GM18505 (cell line): ENCODE measurements at regions not wholly inside any gene's neighbourhood (a gene's known extent, or its start where the extent isn't known, plus 50 kb on each side); places are given as distances from the start of the nearest gene placed in this dataset.
"Not testable (repeated sequence)": the region's sequence is repeated elsewhere in the genome, so short reads cannot be mapped to it uniquely, and the experiment has no call there.

Experiments used
- ATAC-seq: cut with Tn5 transposase; IDR thresholded peaks from one replicate; pipeline ENCODE4 v1.9.1; 2021; ENCODE audit not compliant: unreplicated experiment
- POLR2A ChIP-seq: IDR thresholded peaks from 4 replicates; pipeline ENCODE4 v1.6.1; 2011; ENCODE audit warnings: borderline replicate concordance; ENCODE audit not compliant: insufficient read depth, insufficient read length; ENCODE audit errors: extremely low read depth

DNA sequence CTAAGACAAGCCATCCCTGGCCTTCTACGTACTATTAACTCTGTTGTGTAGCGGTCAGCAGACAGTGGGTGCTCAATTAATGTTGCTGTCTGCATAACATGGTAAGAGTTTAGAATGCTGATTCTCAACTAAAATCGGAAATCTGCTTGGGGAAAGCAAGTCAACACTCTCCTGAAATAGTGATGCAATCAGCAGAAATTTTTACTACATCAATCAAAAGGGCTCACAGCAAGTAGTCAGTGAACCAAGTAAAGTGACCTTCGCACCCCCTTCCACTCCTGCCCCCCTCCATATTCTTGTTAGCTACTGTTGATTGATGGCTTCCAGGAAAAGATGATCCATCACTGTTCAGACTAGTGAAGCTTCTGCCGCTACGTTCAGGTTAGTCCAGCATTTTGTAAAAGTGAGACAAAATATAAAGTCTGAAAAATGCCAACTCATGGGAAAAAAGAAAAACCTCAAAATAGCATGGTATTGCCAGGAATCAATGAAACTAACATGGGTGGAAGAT, 247.9 kb downstream of the HNRNPD start:
- no peak for TF ChIP-seq POLR2A
- no peak for ATAC-seq

DNA sequence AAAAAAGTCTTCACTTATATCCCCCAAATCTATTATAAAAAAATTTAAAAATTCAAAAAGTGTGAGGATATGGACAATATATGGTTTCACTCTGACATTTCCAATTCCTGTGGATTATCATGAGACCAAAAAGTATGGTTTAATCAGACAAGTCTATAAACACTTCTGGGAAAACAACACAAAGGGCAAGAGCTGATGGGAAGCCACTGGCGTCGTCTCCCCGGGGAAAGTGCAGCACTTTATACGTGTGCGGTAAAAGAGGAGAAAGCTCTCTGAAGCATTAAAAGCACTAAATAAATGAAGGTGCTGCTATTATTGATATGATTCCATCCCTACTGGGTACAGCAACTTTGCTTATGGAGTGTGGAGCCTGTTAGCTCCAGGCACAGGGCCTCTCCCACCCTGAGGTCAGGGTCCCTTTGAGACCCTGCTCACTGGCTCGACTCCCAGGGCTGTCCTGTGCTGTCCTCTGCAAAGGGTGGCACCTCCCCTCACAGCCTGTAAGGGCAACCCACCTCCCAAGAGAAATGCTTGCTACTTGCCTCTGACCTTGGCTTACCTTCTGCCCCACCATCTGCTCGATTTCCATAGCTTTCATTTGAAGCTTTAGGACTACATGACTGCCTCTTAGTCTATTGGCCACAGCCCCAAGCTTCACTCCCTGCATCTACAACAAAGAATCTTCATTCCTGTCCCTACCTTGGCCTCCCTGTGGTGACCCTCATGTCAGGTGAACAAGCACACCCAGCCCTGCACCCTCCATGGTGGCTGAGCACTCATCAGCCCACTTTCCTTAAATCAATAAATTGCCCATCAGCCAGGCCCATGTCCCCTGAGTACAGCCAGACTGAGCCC, 248.6 kb downstream of the HNRNPD start:
- no peak for ATAC-seq
- no peak for TF ChIP-seq POLR2A

DNA sequence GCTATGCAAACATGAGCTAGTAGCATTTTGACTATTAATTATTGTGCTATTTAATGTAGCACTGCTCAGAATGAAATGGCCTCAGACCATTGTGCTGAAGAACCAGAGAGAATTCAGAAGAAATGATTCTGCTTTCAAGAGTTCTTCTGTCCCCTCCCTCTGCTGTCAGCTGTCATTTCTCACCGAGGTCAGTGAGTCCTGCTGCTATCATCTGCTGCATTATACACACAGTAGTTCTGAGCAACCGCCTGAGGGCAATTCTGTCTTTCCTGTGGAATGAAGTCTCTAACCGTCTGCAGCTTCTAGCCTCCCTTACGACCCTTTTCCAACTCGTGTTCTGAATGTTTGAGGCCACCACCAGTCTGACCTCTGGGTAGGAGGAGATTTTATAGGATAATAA, 249.4 kb downstream of the HNRNPD start:
- no peak for TF ChIP-seq POLR2A
- no peak for ATAC-seq

DNA sequence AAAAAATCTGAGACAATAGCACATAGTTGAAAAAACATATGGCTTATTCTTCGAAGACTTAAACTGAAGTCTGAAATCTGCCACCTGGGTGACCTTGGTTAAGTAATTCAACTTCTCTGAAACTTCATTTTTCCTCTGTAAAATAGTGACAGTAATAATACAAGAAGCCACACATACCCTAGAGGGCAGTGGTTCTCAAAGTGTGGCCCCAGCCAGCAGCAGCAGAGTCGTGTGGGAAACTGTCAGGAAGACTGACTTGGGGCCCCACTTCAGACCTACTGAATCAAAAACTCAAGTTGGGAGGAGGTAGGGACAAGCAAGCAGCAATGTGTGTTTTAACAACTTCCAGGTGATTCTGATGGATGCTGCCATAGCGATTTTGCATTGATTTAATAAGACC, 249.9 kb downstream of the HNRNPD start:
- TF ChIP-seq POLR2A: no peak

DNA sequence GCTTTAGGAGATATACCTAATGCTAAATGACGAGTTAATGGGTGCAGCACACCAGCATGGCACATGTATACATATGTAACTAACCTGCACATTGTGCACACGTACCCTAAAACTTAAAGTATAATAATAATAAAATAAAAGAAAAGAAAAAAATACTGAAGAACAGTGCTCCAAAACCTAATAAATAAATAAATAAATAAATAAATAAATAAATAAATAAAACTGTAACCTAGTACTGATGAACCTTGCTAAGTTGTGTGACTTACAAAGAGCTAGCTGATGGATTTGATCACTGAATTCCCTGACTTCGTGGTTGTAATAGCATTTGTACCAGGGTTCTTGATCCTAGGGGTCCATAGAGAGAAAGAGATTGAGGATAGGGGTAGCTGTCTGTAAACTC, 258.6 kb downstream of the HNRNPD start:
- not testable (repeated sequence) for ATAC-seq

More for the DNA sequence above, 249.9 kb downstream of the HNRNPD start:
- no peak for ATAC-seq

DNA sequence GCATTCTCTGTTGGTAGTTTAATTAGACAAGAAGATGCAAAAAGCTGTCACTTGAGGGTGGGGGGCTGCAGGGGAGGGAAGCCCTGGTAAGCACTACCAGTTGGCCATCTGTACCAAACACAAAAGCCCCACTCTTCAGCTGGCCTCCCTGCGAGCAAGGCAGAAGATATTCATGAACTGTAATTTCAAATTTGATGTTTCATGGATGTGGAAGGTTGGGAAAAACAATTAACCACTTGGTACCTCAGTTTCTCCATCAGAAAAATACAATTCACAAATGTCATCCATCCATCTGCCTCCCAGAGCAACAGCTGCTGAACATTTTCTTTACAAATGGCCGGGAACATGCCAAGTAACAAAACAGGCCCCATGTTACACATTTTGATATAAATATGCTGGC, 265.3 kb downstream of the HNRNPD start:
- no peak for TF ChIP-seq POLR2A
- no peak for ATAC-seq

DNA sequence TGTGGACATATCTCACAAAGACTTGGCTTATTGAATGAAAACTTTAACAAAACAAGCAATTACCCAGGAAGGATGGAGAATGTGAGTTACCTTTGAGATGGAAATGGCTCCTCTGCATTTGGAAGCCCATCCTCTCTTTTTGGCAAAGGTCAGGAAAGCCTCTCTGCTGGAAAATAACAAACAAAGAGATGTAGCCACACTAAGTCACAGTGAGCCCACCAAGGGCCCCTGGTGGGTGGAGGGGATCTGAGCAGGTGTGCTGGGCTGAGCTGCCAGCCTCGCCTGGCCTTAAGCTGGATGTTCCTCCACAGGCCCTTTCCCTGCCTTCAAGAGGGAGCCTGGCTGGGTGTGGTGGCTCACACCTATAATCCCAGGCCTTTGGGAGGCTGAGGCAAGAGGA, 269.2 kb downstream of the HNRNPD start:
- no peak for TF ChIP-seq POLR2A
- no peak for ATAC-seq

DNA sequence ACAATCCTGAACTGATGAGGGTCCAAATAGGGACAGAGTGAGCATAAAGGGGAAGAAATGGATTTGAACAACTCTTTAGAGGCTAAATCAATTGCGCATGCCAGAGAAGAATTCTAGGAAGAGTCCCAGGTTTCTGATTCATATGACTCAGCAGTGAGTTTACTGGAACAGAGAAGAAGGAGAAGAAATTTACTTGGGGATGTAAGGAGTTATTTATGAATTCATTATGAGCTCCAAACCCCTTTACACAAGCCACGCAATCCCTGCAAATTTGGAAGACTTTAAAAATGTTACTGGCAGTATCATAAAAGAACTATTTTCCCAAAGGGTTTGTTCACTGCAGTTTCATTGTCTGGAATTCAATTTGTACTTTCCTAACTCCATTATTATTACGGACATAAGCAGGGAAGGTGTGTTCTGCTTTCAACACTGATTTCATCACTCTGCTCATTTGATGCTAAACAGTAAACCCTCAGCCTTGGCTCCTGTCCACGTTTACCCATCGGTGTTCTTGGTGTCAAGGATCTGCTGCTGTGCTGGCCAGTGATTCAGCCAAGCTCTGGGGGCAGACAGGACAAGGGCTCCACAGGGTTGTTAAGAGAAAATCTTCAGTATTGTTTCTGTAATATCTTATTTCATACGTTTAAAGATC, 273.7 kb downstream of the HNRNPD start:
- ATAC-seq: no peak
- TF ChIP-seq POLR2A: no peak

DNA sequence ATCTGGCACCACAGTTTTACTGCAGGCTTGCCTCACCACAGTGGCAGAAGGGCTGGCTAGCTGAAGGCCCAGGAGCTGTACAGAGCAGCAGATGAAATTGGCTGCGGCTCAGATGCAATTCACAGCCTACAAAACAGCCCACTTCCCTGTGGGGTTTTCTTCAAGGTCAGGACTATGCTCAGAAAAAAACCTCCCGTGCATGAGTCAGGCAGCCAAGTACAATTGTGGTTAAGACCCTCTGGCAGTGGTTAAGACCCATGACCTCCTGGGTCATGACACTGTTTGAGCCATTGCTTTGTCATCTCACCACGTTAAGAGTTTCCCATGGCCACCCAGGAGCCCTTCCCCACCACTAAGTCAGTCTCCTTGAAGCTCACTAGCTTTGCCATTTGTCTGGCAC, 276.3 kb downstream of the HNRNPD start:
- TF ChIP-seq POLR2A: no peak
- ATAC-seq: no peak

DNA sequence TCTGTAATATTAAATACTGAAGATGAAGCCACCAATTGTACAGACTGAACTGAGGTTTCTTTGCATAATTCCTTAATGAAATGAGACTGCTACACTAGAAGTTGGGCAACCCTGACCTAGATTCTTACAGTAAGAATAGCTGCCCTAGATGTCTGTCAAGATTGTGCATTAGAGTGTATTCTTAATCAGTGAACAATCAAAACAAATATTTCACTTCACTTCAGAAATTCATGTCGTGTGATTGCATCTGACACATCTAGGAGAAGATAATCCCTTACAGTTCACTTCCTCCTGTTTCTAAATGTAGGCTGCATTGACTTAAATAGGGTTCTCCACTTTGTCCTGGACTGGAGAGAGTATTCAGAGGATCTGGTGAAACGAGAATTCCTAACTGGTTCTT, 283.1 kb downstream of the HNRNPD start:
- no peak for TF ChIP-seq POLR2A
- ATAC-seq: no peak

DNA sequence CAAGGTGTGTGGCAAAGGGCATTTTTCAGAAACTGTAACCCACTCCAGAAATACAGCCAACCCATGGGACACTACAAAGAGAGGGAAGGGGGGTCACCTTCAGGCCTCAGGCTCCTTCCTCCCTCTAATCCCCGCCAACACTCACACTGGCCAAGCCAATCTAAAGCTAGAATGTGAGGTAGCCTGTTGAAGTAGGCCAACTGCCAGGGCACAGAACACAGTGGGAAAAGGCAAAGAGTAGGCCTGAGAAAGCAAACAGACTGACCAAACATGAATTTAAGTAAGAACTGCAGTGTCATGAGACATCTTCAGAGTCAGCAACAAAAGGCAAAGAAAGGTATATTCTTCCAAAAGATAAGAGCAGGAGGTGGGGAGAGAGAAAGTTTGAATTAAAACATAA, 289.0 kb downstream of the HNRNPD start:
- no peak for TF ChIP-seq POLR2A
- no peak for ATAC-seq

DNA sequence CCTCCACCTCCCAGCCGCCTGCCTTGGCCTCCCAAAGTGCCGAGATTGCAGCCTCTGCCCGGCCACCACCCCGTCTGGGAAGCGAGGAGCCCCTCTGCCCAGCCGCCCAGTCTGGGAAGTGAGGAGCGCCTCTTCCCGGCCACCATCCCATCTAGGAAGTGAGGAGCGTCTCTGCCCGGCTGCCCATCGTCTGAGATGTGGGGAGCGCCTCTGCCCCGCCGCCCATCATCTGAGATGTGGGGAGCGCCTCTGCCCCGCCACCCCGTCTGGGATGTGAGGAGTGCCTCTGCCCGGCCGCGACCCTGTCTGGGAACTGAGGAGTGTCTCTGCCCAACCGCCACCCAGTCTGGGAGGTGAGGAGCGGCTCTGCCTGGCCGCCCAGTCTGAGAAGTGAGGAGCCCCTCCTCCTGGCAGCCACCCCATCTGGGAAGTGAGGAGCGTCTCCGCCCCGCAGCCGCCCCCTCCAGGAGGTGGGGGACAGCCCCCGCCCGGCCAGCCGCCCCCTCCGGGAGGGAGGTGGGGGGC, 296.3 kb downstream of the HNRNPD start:
- ATAC-seq: not testable (repeated sequence)

DNA sequence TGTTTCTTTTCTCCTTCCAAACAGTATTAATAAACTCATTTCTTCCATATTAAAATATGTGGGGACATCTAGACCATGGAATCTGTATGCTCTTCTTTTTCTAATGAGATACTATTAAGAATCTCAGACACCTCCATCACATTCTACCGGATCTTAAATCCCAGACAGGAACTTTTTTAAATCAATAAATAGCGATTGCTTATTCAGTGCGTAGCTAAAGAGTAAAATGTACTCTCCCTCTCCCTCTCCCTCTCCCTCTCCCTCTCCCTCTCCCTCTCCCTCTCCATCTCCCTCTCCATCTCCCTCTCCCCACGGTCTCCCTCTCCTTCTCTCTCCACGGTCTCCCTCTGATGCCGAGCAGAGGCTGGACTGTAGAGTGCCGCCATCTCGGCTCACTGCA, 297.0 kb downstream of the HNRNPD start:
- no peak for TF ChIP-seq POLR2A

DNA sequence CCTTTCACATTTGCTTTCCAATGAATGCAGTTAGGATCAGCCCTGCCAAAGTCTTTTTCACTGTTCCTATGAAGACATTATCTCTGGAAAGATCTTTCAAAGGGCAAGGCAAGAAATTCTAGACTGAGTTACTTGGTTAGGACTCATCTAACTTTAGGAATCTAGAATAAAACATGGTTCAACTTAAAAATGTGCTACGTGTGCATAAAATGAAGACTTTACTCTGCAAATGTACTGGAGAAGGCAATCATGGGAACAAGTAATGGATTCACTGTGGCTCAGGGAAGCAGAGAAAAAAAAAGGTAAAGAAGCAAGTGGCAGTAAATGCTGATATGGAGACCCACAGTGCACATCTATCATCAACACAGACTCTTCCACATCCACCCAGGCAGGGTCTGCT, 297.4 kb downstream of the HNRNPD start:
- no peak for TF ChIP-seq POLR2A
- ATAC-seq: no peak

More for the DNA sequence above, 297.0 kb downstream of the HNRNPD start:
- ATAC-seq: no peak
